Ascending aorta (tissue), 2 donors: ENCODE measurements at regions not wholly inside any gene's neighbourhood (a gene's known extent, or its start where the extent isn't known, plus 50 kb on each side); places are given as distances from the start of the nearest gene placed in this dataset.

Source experiments
- DNase-seq, 2 donors: peaks; one replicate each; pipeline ENCODE4 v3.0.0-alpha.2; 2019; ENCODE audit warnings: low spot score in 2 of 2
- H3K27ac ChIP-seq, 2 donors: fragments of 200-600 bp; sonication (generic); one replicate each; pipeline ENCODE4 v1.5.1; 2016 to 2017; ENCODE audit warnings: mild to moderate bottlenecking in 1 of 2
- H3K27me3 ChIP-seq: fragments of 200-600 bp; sonication (generic); one replicate; pipeline ENCODE4 v1.5.1; 2017
- H3K36me3 ChIP-seq, 2 donors: fragments of 200-600 bp; sonication (generic); one replicate each; pipeline ENCODE4 v1.5.1; 2016
- H3K4me1 ChIP-seq, 2 donors: fragments of 200-600 bp; sonication (generic); one replicate each; pipeline ENCODE4 v1.5.1; 2016 to 2017; ENCODE audit warnings: mild to moderate bottlenecking in 1 of 2
- H3K4me3 ChIP-seq, 2 donors: fragments of 200-600 bp; sonication (generic); one replicate each; pipeline ENCODE4 v1.5.1; 2016 to 2017; ENCODE audit warnings: mild to moderate bottlenecking in 1 of 2
- H3K9me3 ChIP-seq, 2 donors: fragments of 200-600 bp; sonication (generic); one replicate each; pipeline ENCODE4 v1.5.1; 2016
- CTCF ChIP-seq, 3 experiments: fragments of 200-600 bp in 2 of 3; fragments of 450-650 bp in 1 of 3; sonication (generic) in 2 of 3; IDR thresholded peaks; one replicate each; pipeline ENCODE4 v1.5.1; 2016 to 2019; ENCODE audit warnings: antibody characterized with exemption in 3 of 3, mild to moderate bottlenecking in 1 of 3, moderate library complexity in 1 of 3
- intact Hi-C: fragments of 100-400 bp; cut with DNase I; formaldehyde crosslinking; loops from one replicate; pipeline ENCODE4 v1.15.1; 2023

GRCh38 chr18:66708646-66709045 lies 104.8 kb upstream of the CDH19 start:
- no peak for TF ChIP-seq CTCF (IDR thresholded peaks at IDR 0.05)
- no peaks in the 10 kb centered on the region for H3K36me3 ChIP-seq
- H3K4me3 ChIP-seq, result no peak overlapping the region
- no peak overlapping the region for H3K27ac ChIP-seq
- intact Hi-C loops, result no loop called here
- H3K27me3 ChIP-seq, result no peaks in the 10 kb centered on the region
- H3K4me1 ChIP-seq, result no peaks in the 10 kb centered on the region
- no peak for DNase-seq
- no peaks in the 10 kb centered on the region for H3K9me3 ChIP-seq

DNA sequence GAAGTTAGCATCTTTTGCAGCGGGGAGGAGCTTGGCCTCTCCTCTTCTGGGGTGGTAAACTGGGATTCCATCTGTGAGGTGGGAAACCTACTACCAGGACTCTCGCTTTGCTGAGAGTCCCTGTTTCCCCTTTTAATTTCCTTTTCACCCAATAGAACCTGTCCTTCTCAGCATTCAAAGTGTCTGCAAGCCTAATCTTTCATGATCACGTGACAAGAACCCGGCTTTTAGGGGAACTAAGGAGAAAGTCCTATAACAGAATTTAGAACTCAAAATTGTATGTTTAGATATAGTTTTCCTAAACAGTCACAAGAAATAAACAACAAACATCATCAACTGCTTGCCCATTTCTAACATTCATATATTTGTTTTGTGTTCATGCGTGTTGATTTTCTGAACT lies 103.6 kb upstream of the CDH19 start:
- no peak for TF ChIP-seq CTCF (IDR thresholded peaks at IDR 0.05)
- Histone ChIP-seq H3K4me3 (no peak overlapping the region), H3K27me3 (no peaks in the 10 kb centered on the region), H3K27ac (no peak overlapping the region), H3K9me3 (no peaks in the 10 kb centered on the region), H3K36me3 (no peaks in the 10 kb centered on the region), H3K4me1 (no peaks in the 10 kb centered on the region)
- intact Hi-C loops, result no loop called here
- DNase-seq, result no peak

- DNase-seq, result no peak
- Histone ChIP-seq H3K36me3 (no peaks in the 10 kb centered on the region), H3K4me3 (no peak overlapping the region), H3K27me3 (no peaks in the 10 kb centered on the region), H3K4me1 (no peaks in the 10 kb centered on the region), H3K27ac (no peak overlapping the region), H3K9me3 (no peaks in the 10 kb centered on the region)
- TF ChIP-seq CTCF (IDR thresholded peaks at IDR 0.05), result no peak
- intact Hi-C loops, result no loop called here
These were observed 91.4 kb upstream of the CDH19 start for GRCh38 chr18:66695281-66695680.

DNA sequence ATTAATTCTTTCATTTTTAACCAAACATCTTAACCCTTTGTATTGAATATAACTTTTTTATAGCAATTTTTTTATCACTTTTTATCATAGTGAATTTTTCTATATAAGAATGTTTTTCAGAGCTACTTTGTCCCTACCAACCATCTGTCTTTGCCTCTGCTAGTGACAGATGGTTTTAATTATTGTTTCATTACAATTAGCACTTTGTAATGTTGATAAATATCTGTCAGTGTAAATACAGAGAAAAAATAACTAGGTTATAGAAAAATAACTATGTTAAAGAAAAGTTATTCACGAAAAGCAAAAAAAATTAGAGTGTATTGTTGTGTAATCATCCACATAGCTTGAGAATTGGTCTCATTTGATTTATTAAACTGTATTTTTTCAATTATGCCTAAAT lies 91.0 kb upstream of the CDH19 start:
- intact Hi-C loops, result no loop called here
- Histone ChIP-seq H3K9me3 (no peaks in the 10 kb centered on the region), H3K27me3 (no peaks in the 10 kb centered on the region), H3K4me1 (no peaks in the 10 kb centered on the region), H3K4me3 (no peak overlapping the region), H3K36me3 (no peaks in the 10 kb centered on the region), H3K27ac (no peak overlapping the region)
- no peak for DNase-seq
- TF ChIP-seq CTCF (IDR thresholded peaks at IDR 0.05), result no peak

GRCh38 chr18:66687635-66688034 lies 83.7 kb upstream of the CDH19 start:
- DNase-seq, result no peak
- no peak for TF ChIP-seq CTCF (IDR thresholded peaks at IDR 0.05)
- no peaks in the 10 kb centered on the region for H3K27me3 ChIP-seq
- H3K9me3 ChIP-seq, result peaks cover 0 to 9% of the 10 kb centered on the region in 2 donors
- H3K36me3 ChIP-seq, result no peaks in the 10 kb centered on the region
- no peak overlapping the region for H3K4me3 ChIP-seq
- H3K27ac ChIP-seq, result no peak overlapping the region
- intact Hi-C loops, result no loop called here
- no peaks in the 10 kb centered on the region for H3K4me1 ChIP-seq

GRCh38 chr18:66682855-66683322 lies 79.0 kb upstream of the CDH19 start:
- Histone ChIP-seq H3K4me3 (no peak overlapping the region), H3K36me3 (no peaks in the 10 kb centered on the region), H3K4me1 (no peaks in the 10 kb centered on the region), H3K9me3 (peaks cover 0 to 5% of the 10 kb centered on the region in 2 donors), H3K27me3 (no peaks in the 10 kb centered on the region), H3K27ac (no peak overlapping the region)
- DNase-seq, result no peak
- TF ChIP-seq CTCF (IDR thresholded peaks at IDR 0.05), result no peak
- intact Hi-C loops, result no loop called here
